ENCODE measurements at regions not wholly inside any gene's neighbourhood (a gene's known extent, or its start where the extent isn't known, plus 50 kb on each side); places are given as distances from the start of the nearest gene placed in this dataset.

GRCh38 chr3:181066143-181067087 is 76.9 kb upstream of the DNAJC19 start:
- H3K4me3 ChIP-seq (ENCODE audit: control insufficient read depth, low read depth, low read length): no peak overlapping the region
- TF ChIP-seq CTCF (conservative IDR thresholded peaks at IDR 0.05; ENCODE audit: control insufficient read depth, insufficient read depth, low read depth, low read length): no peak
- DNase-seq (ENCODE audit: low read depth): no peak

GRCh38 chr3:181056136-181056732 is 66.7 kb upstream of the DNAJC19 start:
- H3K4me3 ChIP-seq (ENCODE audit: control insufficient read depth, low read depth, low read length): no peak overlapping the region
- no peak for DNase-seq (ENCODE audit: low read depth)
- no peak for TF ChIP-seq CTCF (conservative IDR thresholded peaks at IDR 0.05; ENCODE audit: control insufficient read depth, insufficient read depth, low read depth, low read length)

- no peak for TF ChIP-seq CTCF (conservative IDR thresholded peaks at IDR 0.05; ENCODE audit: control insufficient read depth, insufficient read depth, low read depth, low read length)
- no peak for DNase-seq (ENCODE audit: low read depth)
- no peak overlapping the region for H3K4me3 ChIP-seq (ENCODE audit: control insufficient read depth, low read depth, low read length)
Observed at GRCh38 chr3:181054538-181054937, 65.0 kb upstream of the DNAJC19 start.

DNA sequence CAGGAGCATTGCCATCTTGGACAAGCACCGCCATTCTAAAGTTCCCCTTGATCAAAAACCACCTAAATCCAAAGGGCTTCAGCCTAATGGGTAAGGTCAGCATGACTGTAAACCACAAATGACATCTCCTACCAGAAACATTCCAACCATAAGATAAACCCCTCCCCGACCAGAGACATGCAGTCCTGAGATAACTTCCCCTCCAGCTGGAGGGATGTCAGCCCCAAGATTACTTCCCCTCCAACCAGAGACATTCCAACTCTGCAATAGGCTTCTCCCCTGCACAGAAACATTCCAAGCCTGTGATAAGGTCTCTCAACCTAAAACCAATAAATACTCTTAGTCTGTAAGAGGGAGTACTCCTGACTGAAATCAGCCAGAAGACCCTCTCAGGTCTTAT is 62.7 kb upstream of the DNAJC19 start:
- TF ChIP-seq CTCF (conservative IDR thresholded peaks at IDR 0.05; ENCODE audit: control insufficient read depth, insufficient read depth, low read depth, low read length): no peak
- no peak for DNase-seq (ENCODE audit: low read depth)
- no peak overlapping the region for H3K4me3 ChIP-seq (ENCODE audit: control insufficient read depth, low read depth, low read length)

GRCh38 chr3:181050738-181051137 is 61.2 kb upstream of the DNAJC19 start:
- DNase-seq (ENCODE audit: low read depth): no peak
- no peak overlapping the region for H3K4me3 ChIP-seq (ENCODE audit: control insufficient read depth, low read depth, low read length)
- no peak for TF ChIP-seq CTCF (conservative IDR thresholded peaks at IDR 0.05; ENCODE audit: control insufficient read depth, insufficient read depth, low read depth, low read length)

- no peak for DNase-seq (ENCODE audit: low read depth)
- TF ChIP-seq CTCF (conservative IDR thresholded peaks at IDR 0.05; ENCODE audit: control insufficient read depth, insufficient read depth, low read depth, low read length): no peak
- no peak overlapping the region for H3K4me3 ChIP-seq (ENCODE audit: control insufficient read depth, low read depth, low read length)
Observed at GRCh38 chr3:181040030-181040429, 50.5 kb upstream of the DNAJC19 start.

Measured in fibroblast of mammary gland (primary cell).